SU-DHL-6 (cell line): ENCODE measurements at regions not wholly inside any gene's neighbourhood (a gene's known extent, or its start where the extent isn't known, plus 50 kb on each side); places are given as distances from the start of the nearest gene placed in this dataset.

Experiments used
- H2AFZ ChIP-seq: fragments of 200-600 bp; sonication (generic); 2 replicates; pipeline ENCODE4 v1.6.1; 2014; ENCODE audit warnings: low read depth, mild to moderate bottlenecking, moderate library complexity, mixed read lengths, antibody characterized with exemption, low read length; ENCODE audit not compliant: severe bottlenecking
- H3F3A ChIP-seq: fragments of 200-600 bp; shearing (Covaris generic); 2 replicates; pipeline ENCODE4 v1.6.0; 2016; ENCODE audit warnings: antibody characterized with exemption, mild to moderate bottlenecking; ENCODE audit not compliant: insufficient read depth
- H3K27ac ChIP-seq: fragments of 200-600 bp; sonication (generic); 2 replicates; pipeline ENCODE4 v1.5.1; 2016; ENCODE audit warnings: low read depth, mild to moderate bottlenecking, low read length, moderate library complexity, mixed read lengths
- H3K27me3 ChIP-seq: fragments of 200-600 bp; sonication (generic), shearing (Covaris generic); 2 replicates; pipeline ENCODE4 v1.6.0; 2014; ENCODE audit warnings: mild to moderate bottlenecking, low read length
- H3K36me3 ChIP-seq: fragments of 200-600 bp; sonication (generic); 2 replicates; pipeline ENCODE4 v1.6.1; 2014; ENCODE audit warnings: mild to moderate bottlenecking, low read length, mixed read lengths
- H3K4me2 ChIP-seq: fragments of 300-600, 200-600 bp; shearing (Covaris generic), sonication (generic); 2 replicates; pipeline ENCODE4 v1.6.0; 2014; ENCODE audit warnings: low read length, low read depth, mild to moderate bottlenecking; ENCODE audit not compliant: poor library complexity, severe bottlenecking
- H3K4me3 ChIP-seq: fragments of 200-600 bp; sonication (generic); 2 replicates; pipeline ENCODE4 v1.5.1; 2014; ENCODE audit warnings: antibody characterized with exemption, low read length, mild to moderate bottlenecking, mixed read lengths; ENCODE audit not compliant: insufficient read depth, poor library complexity, severe bottlenecking
- H3K79me2 ChIP-seq: fragments of 200-600 bp; sonication (generic); 2 replicates; pipeline ENCODE4 v1.6.1; 2014; ENCODE audit warnings: mild to moderate bottlenecking, low read length, moderate library complexity; ENCODE audit not compliant: insufficient read depth
- H3K9ac ChIP-seq: fragments of 200-600 bp; sonication (generic); 2 replicates; pipeline ENCODE4 v1.7.0; 2014; ENCODE audit warnings: mild to moderate bottlenecking, low read length
- H3K9me2 ChIP-seq: fragments of 200-600 bp; sonication (generic); replicated peaks from 2 replicates; pipeline ENCODE4 v1.6.1; 2014; ENCODE audit warnings: low read length; ENCODE audit not compliant: insufficient read depth
- H3K9me3 ChIP-seq: fragments of 200-600 bp; sonication (generic); 2 replicates; pipeline ENCODE4 v1.6.1; 2014; ENCODE audit warnings: low read length, mixed read lengths; ENCODE audit not compliant: insufficient read depth
- H4K20me1 ChIP-seq: fragments of 200-600 bp; sonication (generic); 2 replicates; pipeline ENCODE4 v1.6.1; 2014; ENCODE audit warnings: low read depth, mild to moderate bottlenecking, antibody characterized with exemption, low read length, moderate library complexity, mixed read lengths
- EZH2phosphoT487 ChIP-seq: fragments of 200-600 bp; sonication (generic), shearing (Covaris generic); conservative IDR thresholded peaks from 2 replicates; pipeline ENCODE4 v1.6.1; 2018; ENCODE audit warnings: mild to moderate bottlenecking, antibody characterized with exemption, low read length, moderate library complexity, mixed read lengths
- TF ChIP-seq, protein P1 (sequence below): fragments of 200-600 bp; sonication (generic); IDR thresholded peaks from one replicate; pipeline ENCODE4 v1.5.1; 2017; ENCODE audit warnings: antibody characterized with exemption, mild to moderate bottlenecking, low read length, moderate library complexity; ENCODE audit not compliant: insufficient read depth, poor library complexity, severe bottlenecking

DNA sequence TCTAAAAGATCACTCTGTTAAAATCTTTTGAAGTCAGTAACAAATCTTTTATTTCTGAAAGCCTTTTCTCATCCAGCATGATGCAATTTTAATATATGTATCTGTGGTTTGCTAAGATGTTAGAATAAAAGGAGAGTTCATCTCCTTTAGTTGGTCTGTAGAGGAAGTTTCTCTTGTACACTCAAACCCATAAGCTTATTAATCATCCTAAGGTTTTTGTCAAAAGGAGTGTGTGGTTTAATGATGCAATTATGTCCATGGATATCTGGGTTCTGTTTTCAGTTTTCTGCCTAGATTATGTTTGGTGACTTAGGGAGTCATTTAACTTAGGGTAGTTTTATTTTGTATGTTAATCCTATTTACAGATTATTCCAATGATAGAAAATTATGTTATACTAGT is 52.1 kb upstream of the NDST4 start:
- no peak overlapping the region for H3K9ac ChIP-seq

More for the DNA sequence above, 52.1 kb upstream of the NDST4 start:
- Histone ChIP-seq H3K9me2 (no peaks in the 10 kb centered on the region), H3K9me3 (no peaks in the 10 kb centered on the region), H3K36me3 (no peaks in the 10 kb centered on the region), H4K20me1 (no peaks in the 10 kb centered on the region), H2AFZ (no peak overlapping the region), H3K4me2 (no peak overlapping the region), H3K27me3 (no peaks in the 10 kb centered on the region), H3F3A (no peaks in the 10 kb centered on the region), H3K79me2 (no peaks in the 10 kb centered on the region), H3K4me3 (no peak overlapping the region), H3K27ac (no peak overlapping the region)
- TF ChIP-seq, protein P1, sequence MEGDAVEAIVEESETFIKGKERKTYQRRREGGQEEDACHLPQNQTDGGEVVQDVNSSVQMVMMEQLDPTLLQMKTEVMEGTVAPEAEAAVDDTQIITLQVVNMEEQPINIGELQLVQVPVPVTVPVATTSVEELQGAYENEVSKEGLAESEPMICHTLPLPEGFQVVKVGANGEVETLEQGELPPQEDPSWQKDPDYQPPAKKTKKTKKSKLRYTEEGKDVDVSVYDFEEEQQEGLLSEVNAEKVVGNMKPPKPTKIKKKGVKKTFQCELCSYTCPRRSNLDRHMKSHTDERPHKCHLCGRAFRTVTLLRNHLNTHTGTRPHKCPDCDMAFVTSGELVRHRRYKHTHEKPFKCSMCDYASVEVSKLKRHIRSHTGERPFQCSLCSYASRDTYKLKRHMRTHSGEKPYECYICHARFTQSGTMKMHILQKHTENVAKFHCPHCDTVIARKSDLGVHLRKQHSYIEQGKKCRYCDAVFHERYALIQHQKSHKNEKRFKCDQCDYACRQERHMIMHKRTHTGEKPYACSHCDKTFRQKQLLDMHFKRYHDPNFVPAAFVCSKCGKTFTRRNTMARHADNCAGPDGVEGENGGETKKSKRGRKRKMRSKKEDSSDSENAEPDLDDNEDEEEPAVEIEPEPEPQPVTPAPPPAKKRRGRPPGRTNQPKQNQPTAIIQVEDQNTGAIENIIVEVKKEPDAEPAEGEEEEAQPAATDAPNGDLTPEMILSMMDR, result no peak
- TF ChIP-seq EZH2phosphoT487, result no peak
